Upper lobe of left lung (tissue), 4 donors: ENCODE measurements at regions not wholly inside any gene's neighbourhood (a gene's known extent, or its start where the extent isn't known, plus 50 kb on each side); places are given as distances from the start of the nearest gene placed in this dataset.

Experiments used
- CTCF ChIP-seq, 6 experiments: fragments of 450-650 bp in 4 of 6; fragments of 200-600 bp in 2 of 6; sonication (generic) in 2 of 6; IDR thresholded peaks; one replicate each; pipeline ENCODE4 v1.5.1; 2016 to 2019; ENCODE audit warnings: antibody characterized with exemption in 6 of 6
- POLR2AphosphoS5 ChIP-seq, 2 donors: sonication (generic); formaldehyde crosslinking; IDR thresholded peaks; one replicate each; pipeline ENCODE4 v1.5.1; 2017; ENCODE audit warnings: antibody characterized with exemption in 2 of 2

GRCh38 chr3:20484126-20484525 lies 298.1 kb upstream of the SGO1 start:
- no peak for TF ChIP-seq CTCF (IDR thresholded peaks at IDR 0.05)
- TF ChIP-seq POLR2AphosphoS5 (IDR thresholded peaks at IDR 0.05): no peak
